Mucosa of descending colon (tissue), 3 donors: ENCODE measurements at regions not wholly inside any gene's neighbourhood (a gene's known extent, or its start where the extent isn't known, plus 50 kb on each side); places are given as distances from the start of the nearest gene placed in this dataset.

Experiments
- ATAC-seq: fragments of 200-7000 bp; cut with Tn5 transposase; one replicate; pipeline ENCODE4 v1.9.1; 2020; ENCODE audit warnings: mild to moderate bottlenecking, moderate library complexity
- DNase-seq, 3 donors: peaks; one replicate each; pipeline ENCODE4 v3.0.0-alpha.2; 2020
- H3K36me3 ChIP-seq: fragments of 200-600 bp; one replicate; pipeline ENCODE4 v1.8.0; 2021; ENCODE audit warnings: low read depth, mild to moderate bottlenecking
- H3K4me1 ChIP-seq: fragments of 200-600 bp; one replicate; pipeline ENCODE4 v1.8.0; 2021; ENCODE audit warnings: low read depth, mild to moderate bottlenecking
- H3K4me3 ChIP-seq: fragments of 200-600 bp; one replicate; pipeline ENCODE4 v1.8.0; 2021; ENCODE audit warnings: mild to moderate bottlenecking
- H3K9me3 ChIP-seq: fragments of 200-600 bp; one replicate; pipeline ENCODE4 v1.8.0; 2021; ENCODE audit warnings: mild to moderate bottlenecking
- CTCF ChIP-seq: fragments of 200-600 bp; IDR thresholded peaks from one replicate; pipeline ENCODE4 v1.8.0; 2022; ENCODE audit warnings: antibody characterized with exemption, mild to moderate bottlenecking
- intact Hi-C, 2 donors: fragments of 100-400 bp; cut with DNase I in 1 of 2; cut with micrococcal nuclease in 1 of 2; formaldehyde crosslinking; loops; one replicate each; pipeline versions ENCODE4 v1.11.0 to v1.11.1; 2022; cut with DNase I, micrococcal nuclease
- donor health status: DM: no; HTN: no; CAD: no; lungs with moderate emphysema.
- donor health status: DM: no; HTN: no; CAD: no.
- donor health status: DM: no; HTN: yes; CAD: no.

- no peaks in the 10 kb centered on the region for H3K4me1 ChIP-seq
These were observed 61.1 kb upstream of the TMEM196 start for GRCh38 chr7:19834566-19834965.

GRCh38 chr7:19830604-19831003, 57.2 kb upstream of the TMEM196 start:
- Histone ChIP-seq H3K36me3 (no peaks in the 10 kb centered on the region), H3K4me3 (no peak overlapping the region), H3K4me1 (no peaks in the 10 kb centered on the region), H3K9me3 (no peaks in the 10 kb centered on the region)
- DNase-seq, result no peak
- TF ChIP-seq CTCF, result no peak
- no peak for ATAC-seq
- intact Hi-C loops, result no loop called here

More at GRCh38 chr7:19834566-19834965, 61.1 kb upstream of the TMEM196 start:
- DNase-seq (no peak), ATAC-seq (no peak)
- Histone ChIP-seq H3K36me3 (no peaks in the 10 kb centered on the region), H3K9me3 (no peaks in the 10 kb centered on the region), H3K4me3 (no peak overlapping the region)
- TF ChIP-seq CTCF, result no peak
- intact Hi-C loops, result no loop called here
